ENCODE measurements at regions not wholly inside any gene's neighbourhood (a gene's known extent, or its start where the extent isn't known, plus 50 kb on each side); places are given as distances from the start of the nearest gene placed in this dataset.

DNA sequence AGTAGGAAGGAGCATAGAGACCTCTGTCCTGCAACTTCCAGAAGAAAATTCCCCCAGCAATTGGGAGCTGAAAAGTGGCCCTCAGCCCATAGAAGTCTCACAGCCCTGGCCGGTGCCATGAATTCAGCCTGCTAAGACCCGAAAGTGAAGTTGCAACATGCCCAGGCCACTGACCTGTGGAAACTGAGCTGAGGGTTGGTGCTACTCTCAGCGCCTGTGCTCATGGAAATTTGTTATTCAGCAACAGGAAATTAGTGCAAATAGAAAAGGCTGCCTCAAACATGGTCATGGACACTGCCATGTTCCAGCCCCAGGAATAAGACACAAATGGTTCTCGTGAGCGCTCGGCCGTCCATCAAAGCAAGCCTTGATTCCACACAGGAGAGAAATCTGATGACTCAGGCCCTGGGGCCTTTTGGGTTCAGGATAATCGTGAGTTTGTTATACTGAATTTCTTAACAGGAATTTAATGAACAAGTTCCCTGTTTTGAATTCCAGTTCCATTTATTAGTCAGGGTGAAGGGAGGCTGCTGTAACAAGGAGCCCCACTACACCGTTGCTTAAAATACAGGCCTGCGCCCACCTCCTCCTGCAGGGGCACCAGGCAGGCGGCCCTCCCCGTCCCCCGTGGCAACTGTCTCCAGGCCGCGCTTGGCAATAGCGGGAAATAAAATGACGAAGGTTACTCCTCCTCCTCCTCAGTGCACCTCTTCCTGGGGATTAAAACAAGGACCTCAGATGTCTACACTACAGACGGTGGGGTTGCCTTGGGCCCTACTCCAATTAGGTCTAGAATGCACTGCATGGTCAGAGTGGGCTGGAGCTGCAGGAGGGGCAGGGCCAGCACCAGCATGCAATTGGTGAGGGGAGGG is 152.9 kb downstream of the ERMARD start:
- TF ChIP-seq, protein P1, sequence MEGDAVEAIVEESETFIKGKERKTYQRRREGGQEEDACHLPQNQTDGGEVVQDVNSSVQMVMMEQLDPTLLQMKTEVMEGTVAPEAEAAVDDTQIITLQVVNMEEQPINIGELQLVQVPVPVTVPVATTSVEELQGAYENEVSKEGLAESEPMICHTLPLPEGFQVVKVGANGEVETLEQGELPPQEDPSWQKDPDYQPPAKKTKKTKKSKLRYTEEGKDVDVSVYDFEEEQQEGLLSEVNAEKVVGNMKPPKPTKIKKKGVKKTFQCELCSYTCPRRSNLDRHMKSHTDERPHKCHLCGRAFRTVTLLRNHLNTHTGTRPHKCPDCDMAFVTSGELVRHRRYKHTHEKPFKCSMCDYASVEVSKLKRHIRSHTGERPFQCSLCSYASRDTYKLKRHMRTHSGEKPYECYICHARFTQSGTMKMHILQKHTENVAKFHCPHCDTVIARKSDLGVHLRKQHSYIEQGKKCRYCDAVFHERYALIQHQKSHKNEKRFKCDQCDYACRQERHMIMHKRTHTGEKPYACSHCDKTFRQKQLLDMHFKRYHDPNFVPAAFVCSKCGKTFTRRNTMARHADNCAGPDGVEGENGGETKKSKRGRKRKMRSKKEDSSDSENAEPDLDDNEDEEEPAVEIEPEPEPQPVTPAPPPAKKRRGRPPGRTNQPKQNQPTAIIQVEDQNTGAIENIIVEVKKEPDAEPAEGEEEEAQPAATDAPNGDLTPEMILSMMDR (IDR thresholded peaks at IDR 0.05; ENCODE audit: unreplicated experiment): no peak
- Mint-ChIP-seq H3K9me3 (ENCODE audit: low read depth, unreplicated experiment) (no peaks in the 10 kb centered on the region), H3K4me1 (ENCODE audit: low read depth, unreplicated experiment) (no peaks in the 10 kb centered on the region), H3K27me3 (ENCODE audit: unreplicated experiment) (peaks cover 17% of the 10 kb centered on the region), H3K36me3 (ENCODE audit: insufficient read depth, unreplicated experiment) (no peaks in the 10 kb centered on the region), H3K27ac (ENCODE audit: unreplicated experiment) (no peak overlapping the region), H3K4me3 (ENCODE audit: low read depth, unreplicated experiment) (no peak overlapping the region)
- no TSS peak for BruUV-seq (replicated peaks)
- CTCF ChIA-PET: no interaction called here
- DNase-seq: no peak
- intact Hi-C loops (cut with micrococcal nuclease; ENCODE audit: unreplicated experiment): no loop called here

DNA sequence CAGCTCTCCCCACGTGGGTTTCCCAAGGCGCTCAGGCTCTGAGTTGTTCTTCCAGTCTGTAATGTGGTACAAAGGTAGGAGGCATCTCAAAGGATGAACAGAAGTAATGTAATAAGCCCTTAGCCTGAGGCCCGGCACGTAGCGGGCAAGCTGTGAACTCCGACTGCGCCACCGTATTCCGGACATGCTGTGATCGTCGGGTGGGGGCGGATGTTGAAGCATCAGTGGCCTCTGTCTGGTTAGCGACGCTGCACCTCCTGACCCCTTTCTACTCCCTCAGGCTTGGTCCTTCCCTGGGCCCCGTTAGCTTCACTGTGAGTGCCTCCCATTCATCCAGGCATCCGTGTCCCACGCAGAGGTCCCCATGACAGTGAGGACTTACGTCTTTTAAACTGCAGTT is 151.7 kb downstream of the ERMARD start:
- no peak for DNase-seq
- CTCF ChIA-PET: no interaction called here
- TF ChIP-seq, protein P1 (IDR thresholded peaks at IDR 0.05; ENCODE audit: unreplicated experiment): no peak
- intact Hi-C loops (cut with micrococcal nuclease; ENCODE audit: unreplicated experiment): no loop called here
- Mint-ChIP-seq H3K4me1 (ENCODE audit: low read depth, unreplicated experiment) (no peaks in the 10 kb centered on the region), H3K27ac (ENCODE audit: unreplicated experiment) (no peak overlapping the region), H3K27me3 (ENCODE audit: unreplicated experiment) (peaks cover 16% of the 10 kb centered on the region), H3K4me3 (ENCODE audit: low read depth, unreplicated experiment) (no peak overlapping the region), H3K36me3 (ENCODE audit: insufficient read depth, unreplicated experiment) (no peaks in the 10 kb centered on the region), H3K9me3 (ENCODE audit: low read depth, unreplicated experiment) (no peaks in the 10 kb centered on the region)
- no TSS peak for BruUV-seq (replicated peaks)

DNA sequence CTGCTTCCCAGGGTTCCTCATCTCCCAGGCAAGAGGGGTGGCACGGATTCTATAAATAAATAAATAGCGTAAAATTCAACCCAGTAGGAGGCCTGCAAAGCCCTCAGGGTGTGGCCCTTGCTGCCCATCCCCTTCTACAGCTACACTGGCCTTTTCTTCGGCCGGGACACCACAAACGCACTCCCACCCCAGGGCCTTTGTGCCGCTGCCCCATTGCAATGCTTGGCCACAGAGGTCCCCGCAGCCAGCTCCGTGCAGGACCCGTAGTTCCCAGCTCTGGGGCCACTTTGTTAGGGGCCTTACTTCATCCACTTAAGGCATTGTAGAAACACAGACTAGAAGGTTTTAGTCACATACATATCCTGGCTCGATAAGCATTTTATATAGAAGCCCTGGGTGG is 151.2 kb downstream of the ERMARD start:
- intact Hi-C loops (cut with micrococcal nuclease; ENCODE audit: unreplicated experiment): no loop called here
- CTCF ChIA-PET: no interaction called here
- Mint-ChIP-seq H3K36me3 (ENCODE audit: insufficient read depth, unreplicated experiment) (no peaks in the 10 kb centered on the region), H3K9me3 (ENCODE audit: low read depth, unreplicated experiment) (no peaks in the 10 kb centered on the region), H3K27ac (ENCODE audit: unreplicated experiment) (no peak overlapping the region), H3K4me1 (ENCODE audit: low read depth, unreplicated experiment) (no peaks in the 10 kb centered on the region), H3K27me3 (ENCODE audit: unreplicated experiment) (peaks cover 11% of the 10 kb centered on the region), H3K4me3 (ENCODE audit: low read depth, unreplicated experiment) (no peak overlapping the region)
- no peak for DNase-seq
- no TSS peak for BruUV-seq (replicated peaks)
- TF ChIP-seq, protein P1 (IDR thresholded peaks at IDR 0.05; ENCODE audit: unreplicated experiment): no peak

DNA sequence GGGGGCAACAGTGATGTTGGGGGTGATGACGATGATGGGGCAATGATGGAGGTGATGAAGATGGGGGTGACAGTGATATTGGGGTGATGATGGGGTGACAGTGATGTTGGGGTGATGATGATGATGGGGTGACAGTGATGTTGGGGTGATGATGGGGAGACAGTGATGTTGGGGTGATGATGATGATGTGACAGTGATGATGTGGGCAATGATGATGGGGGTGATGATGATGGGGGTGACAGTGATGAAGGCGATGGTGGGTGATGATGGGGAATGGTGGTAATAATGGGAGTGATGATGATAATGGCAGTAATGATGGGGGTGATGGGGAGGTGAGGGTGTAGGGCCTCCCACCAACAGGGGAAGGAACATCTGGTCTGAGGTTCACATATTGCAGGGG is 150.6 kb downstream of the ERMARD start:
- Mint-ChIP-seq H3K36me3 (ENCODE audit: insufficient read depth, unreplicated experiment) (no peaks in the 10 kb centered on the region), H3K27me3 (ENCODE audit: unreplicated experiment) (peaks cover 6% of the 10 kb centered on the region), H3K9me3 (ENCODE audit: low read depth, unreplicated experiment) (no peaks in the 10 kb centered on the region), H3K4me3 (ENCODE audit: low read depth, unreplicated experiment) (no peak overlapping the region), H3K4me1 (ENCODE audit: low read depth, unreplicated experiment) (no peaks in the 10 kb centered on the region), H3K27ac (ENCODE audit: unreplicated experiment) (no peak overlapping the region)
- TF ChIP-seq, protein P1 (IDR thresholded peaks at IDR 0.05; ENCODE audit: unreplicated experiment): no peak
- no TSS peak for BruUV-seq (replicated peaks)
- DNase-seq: no peak
- CTCF ChIA-PET: no interaction called here
- intact Hi-C loops (cut with micrococcal nuclease; ENCODE audit: unreplicated experiment): no loop called here
